B cell (primary cell): ENCODE measurements at regions not wholly inside any gene's neighbourhood (a gene's known extent, or its start where the extent isn't known, plus 50 kb on each side); places are given as distances from the start of the nearest gene placed in this dataset.

Source experiments
- ATAC-seq: fragments of 200-7000 bp; cut with Tn5 transposase; one replicate; pipeline ENCODE4 v1.10.0; 2021; ENCODE audit warnings: low read depth, mild to moderate bottlenecking, moderate number of reproducible peaks, moderate library complexity
- CTCF ChIA-PET: fragments of 350-600 bp; sonication (Branson Sonifier 250); formaldehyde crosslinking; loops from one replicate; lab custom pipeline; 2021; ENCODE audit warnings: antibody characterized with exemption, inconsistent platforms; lab: Charles Lee
- POLR2A ChIA-PET: fragments of 350-600 bp; sonication (Branson Sonifier 250); formaldehyde crosslinking; loops from one replicate; lab custom pipeline; 2021; ENCODE audit warnings: antibody characterized with exemption; lab: Charles Lee
- DNase-seq: peaks from one replicate; pipeline ENCODE4 v3.0.0; 2013
- H2AFZ ChIP-seq: 2 replicates; pipeline ENCODE4 v1.6.1; 2012; ENCODE audit warnings: mild to moderate bottlenecking, low read depth, low read length; ENCODE audit not compliant: insufficient read depth, poor library complexity, severe bottlenecking
- H3K27ac ChIP-seq, 2 donors: 1 replicate in 1 of 2; 2 replicates in 1 of 2; pipeline ENCODE4 v1.5.1; 2012 to 2013; ENCODE audit warnings: low read length in 2 of 2, mild to moderate bottlenecking in 2 of 2, moderate library complexity in 1 of 2
- H3K27me3 ChIP-seq, 4 experiments: fragments of 200-600 bp in 1 of 4; sonication (generic) in 1 of 4; replicated peaks in 1 of 4; 1 replicate in 2 of 4; 2 replicates in 2 of 4; pipeline versions ENCODE4 v1.6.1 to v1.7.0; 2013 to 2016; ENCODE audit warnings: low read length in 3 of 4, mild to moderate bottlenecking in 2 of 4, mixed read lengths in 1 of 4, moderate library complexity in 1 of 4; ENCODE audit not compliant: insufficient read depth in 4 of 4, control insufficient read depth in 3 of 4; ENCODE audit errors: control extremely low read depth in 1 of 4
- H3K36me3 ChIP-seq, 2 experiments: replicated peaks in 1 of 2; 1 replicate in 1 of 2; 2 replicates in 1 of 2; pipeline versions ENCODE4 v1.6.1 to v1.7.1; 2013; ENCODE audit warnings: low read length in 1 of 2; ENCODE audit not compliant: insufficient read depth in 2 of 2, control insufficient read depth in 1 of 2; ENCODE audit errors: control extremely low read depth in 1 of 2, extremely low read depth in 1 of 2
- H3K4me1 ChIP-seq, 2 donors: fragments of 200-600 bp in 1 of 2; sonication (generic) in 1 of 2; 1 replicate in 1 of 2; 2 replicates in 1 of 2; pipeline versions ENCODE4 v1.5.1 to v1.6.1; 2013 to 2017; ENCODE audit warnings: low read length in 2 of 2; ENCODE audit not compliant: control insufficient read depth in 2 of 2, insufficient read depth in 2 of 2
- H3K4me2 ChIP-seq: replicated peaks from 2 replicates; pipeline ENCODE3; 2012; ENCODE audit warnings: mild to moderate bottlenecking, low read depth, low read length; ENCODE audit not compliant: poor library complexity, severe bottlenecking
- H3K4me3 ChIP-seq, 5 experiments: fragments of 200-600 bp in 1 of 5; sonication (generic) in 1 of 5; 1 replicate in 3 of 5; 2 replicates in 2 of 5; pipeline versions ENCODE4 v1.5.1 to v1.7.0; 2011 to 2016; ENCODE audit warnings: low read length in 4 of 5, mild to moderate bottlenecking in 4 of 5, low read depth in 2 of 5, control low read depth in 1 of 5, moderate library complexity in 1 of 5; ENCODE audit not compliant: insufficient read depth in 1 of 5; ENCODE audit errors: control extremely low read depth in 1 of 5, extremely low read depth in 1 of 5
- H3K79me2 ChIP-seq: fragments of 200-600 bp; sonication (generic); one replicate; pipeline ENCODE4 v1.6.0; 2016; ENCODE audit warnings: low read length; ENCODE audit not compliant: control insufficient read depth, insufficient read depth
- H3K9ac ChIP-seq: fragments of 200-600 bp; sonication (generic); 2 replicates; pipeline ENCODE4 v1.6.1; 2017; ENCODE audit warnings: mild to moderate bottlenecking, low read length, moderate library complexity
- H3K9me3 ChIP-seq, 3 donors: one replicate each; pipeline versions ENCODE4 v1.6.1 to v1.7.1; 2013; ENCODE audit warnings: low read length in 2 of 3; ENCODE audit not compliant: control insufficient read depth in 2 of 3, insufficient read depth in 1 of 3; ENCODE audit errors: control extremely low read depth in 1 of 3
- H4K20me1 ChIP-seq: 2 replicates; pipeline ENCODE4 v1.6.0; 2012; ENCODE audit warnings: mild to moderate bottlenecking, low read length; ENCODE audit not compliant: insufficient read depth, control insufficient read depth, poor library complexity, severe bottlenecking
- H3K27ac Mint-ChIP-seq: one replicate; pipeline ENCODE4 v1.8.0; 2021; ENCODE audit warnings: mixed read lengths
- H3K27me3 Mint-ChIP-seq: one replicate; pipeline ENCODE4 v1.8.0; 2021; ENCODE audit warnings: mixed read lengths
- H3K4me1 Mint-ChIP-seq: one replicate; pipeline ENCODE4 v1.8.0; 2021; ENCODE audit warnings: mixed read lengths
- H3K4me3 Mint-ChIP-seq: one replicate; pipeline ENCODE4 v1.8.0; 2021; ENCODE audit warnings: mixed read lengths
- H3K9me3 Mint-ChIP-seq: one replicate; pipeline ENCODE4 v1.8.0; 2022; ENCODE audit warnings: mixed read lengths; ENCODE audit not compliant: insufficient read depth
- EZH2 ChIP-seq: IDR thresholded peaks from 2 replicates; pipeline ENCODE4 v1.6.1; 2012; ENCODE audit warnings: borderline replicate concordance, low read depth, mild to moderate bottlenecking, moderate library complexity, low read length; ENCODE audit not compliant: insufficient read depth, poor library complexity, severe bottlenecking
- WGBS: methylation state at CpG from one replicate; pipeline ENCODE4 v1.1.5; 2013; ENCODE audit warnings: missing lambda C conversion rate; ENCODE audit not compliant: insufficient coverage; 5-methylcytosine and 5-hydroxymethylcytosine counted together
- intact Hi-C: fragments of 100-400 bp; cut with micrococcal nuclease; formaldehyde crosslinking; loops from one replicate; pipeline ENCODE4 v1.10.0; 2022
- TF ChIP-seq, protein P1 (sequence below): fragments of 200-600 bp; IDR thresholded peaks from one replicate; pipeline ENCODE4 v1.8.0; 2022; ENCODE audit warnings: antibody characterized with exemption, mild to moderate bottlenecking

DNA sequence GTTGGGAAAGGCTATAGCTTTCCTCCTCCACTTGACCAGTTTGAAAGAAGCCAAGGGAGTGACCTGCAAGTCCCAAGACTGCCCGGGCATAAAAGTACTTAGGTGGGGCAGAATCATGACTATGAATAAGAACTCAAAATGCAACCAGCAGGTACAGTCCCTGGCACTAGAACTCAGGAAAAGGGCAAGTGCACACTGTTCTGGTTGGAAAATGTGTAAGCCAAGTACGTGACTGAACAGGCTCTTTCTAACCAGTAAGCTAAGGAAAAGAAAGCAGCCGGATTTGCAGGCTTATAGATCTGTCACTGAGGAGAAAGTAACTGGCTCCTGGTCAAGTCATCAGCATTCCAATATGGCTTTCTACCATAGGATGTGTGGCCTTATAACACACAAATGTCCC lies 101.2 kb upstream of the SLC4A7 start:
- H3K27me3 Mint-ChIP-seq: no peaks in the 10 kb centered on the region
- POLR2A ChIA-PET: no interaction called here
- TF ChIP-seq, protein P1, sequence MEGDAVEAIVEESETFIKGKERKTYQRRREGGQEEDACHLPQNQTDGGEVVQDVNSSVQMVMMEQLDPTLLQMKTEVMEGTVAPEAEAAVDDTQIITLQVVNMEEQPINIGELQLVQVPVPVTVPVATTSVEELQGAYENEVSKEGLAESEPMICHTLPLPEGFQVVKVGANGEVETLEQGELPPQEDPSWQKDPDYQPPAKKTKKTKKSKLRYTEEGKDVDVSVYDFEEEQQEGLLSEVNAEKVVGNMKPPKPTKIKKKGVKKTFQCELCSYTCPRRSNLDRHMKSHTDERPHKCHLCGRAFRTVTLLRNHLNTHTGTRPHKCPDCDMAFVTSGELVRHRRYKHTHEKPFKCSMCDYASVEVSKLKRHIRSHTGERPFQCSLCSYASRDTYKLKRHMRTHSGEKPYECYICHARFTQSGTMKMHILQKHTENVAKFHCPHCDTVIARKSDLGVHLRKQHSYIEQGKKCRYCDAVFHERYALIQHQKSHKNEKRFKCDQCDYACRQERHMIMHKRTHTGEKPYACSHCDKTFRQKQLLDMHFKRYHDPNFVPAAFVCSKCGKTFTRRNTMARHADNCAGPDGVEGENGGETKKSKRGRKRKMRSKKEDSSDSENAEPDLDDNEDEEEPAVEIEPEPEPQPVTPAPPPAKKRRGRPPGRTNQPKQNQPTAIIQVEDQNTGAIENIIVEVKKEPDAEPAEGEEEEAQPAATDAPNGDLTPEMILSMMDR: no peak
- TF ChIP-seq EZH2: no peak
- Histone ChIP-seq H3K9ac (no peak overlapping the region), H3K79me2 (no peaks in the 10 kb centered on the region), H4K20me1 (no peaks in the 10 kb centered on the region), H2AFZ (no peak overlapping the region), H3K27me3 (no peaks in the 10 kb centered on the region), H3K4me2 (no peak overlapping the region), H3K9me3 (no peaks in the 10 kb centered on the region), H3K4me1 (peaks cover 3 to 8% of the 10 kb centered on the region in 2 donors), H3K36me3 (no peaks in the 10 kb centered on the region), H3K27ac (no peak overlapping the region), H3K4me3 (no peak overlapping the region)
- no peak overlapping the region for H3K27ac Mint-ChIP-seq
- ATAC-seq (no peak), DNase-seq (no peak)
- intact Hi-C loops: no loop called here
- 93% methylated on average over 3 of the region's 3 CpGs for WGBS
- H3K4me3 Mint-ChIP-seq: no peak overlapping the region
- CTCF ChIA-PET: no interaction called here
- H3K9me3 Mint-ChIP-seq: no peaks in the 10 kb centered on the region
- peaks cover 8% of the 10 kb centered on the region for H3K4me1 Mint-ChIP-seq

DNA sequence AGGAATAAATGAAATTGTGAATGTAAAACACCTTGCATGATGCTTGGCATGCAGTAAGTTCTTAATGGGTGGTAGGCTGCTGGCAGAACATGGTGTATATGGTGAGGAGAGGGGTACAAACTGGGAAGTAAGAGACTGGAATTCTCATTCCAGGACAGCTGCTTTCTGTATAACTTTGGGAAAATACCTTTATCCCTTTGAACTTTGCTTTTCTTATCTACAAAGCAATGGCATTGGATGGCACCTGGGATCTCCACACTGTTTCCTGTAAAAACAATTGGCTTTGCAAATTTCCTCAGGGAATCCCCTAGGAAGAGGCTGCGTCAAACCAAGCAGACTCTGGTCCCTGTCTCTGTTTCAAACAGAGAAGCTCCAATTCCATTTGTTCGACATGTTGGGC lies 100.7 kb upstream of the SLC4A7 start:
- no peak for ATAC-seq
- Histone ChIP-seq H3K9me3 (no peaks in the 10 kb centered on the region), H3K36me3 (no peaks in the 10 kb centered on the region), H3K4me1 (peaks cover 0 to 2% of the 10 kb centered on the region in 2 donors), H2AFZ (no peak overlapping the region), H3K27me3 (no peaks in the 10 kb centered on the region), H3K4me3 (no peak overlapping the region), H3K9ac (no peak overlapping the region), H3K27ac (no peak overlapping the region), H3K4me2 (no peak overlapping the region), H3K79me2 (no peaks in the 10 kb centered on the region), H4K20me1 (no peaks in the 10 kb centered on the region)
- POLR2A ChIA-PET: no interaction called here
- H3K27me3 Mint-ChIP-seq: no peaks in the 10 kb centered on the region
- DNase-seq: no peak
- WGBS: no CpG with 5 or more reads among the region's 2 CpGs
- H3K9me3 Mint-ChIP-seq: no peaks in the 10 kb centered on the region
- H3K4me1 Mint-ChIP-seq: peaks cover 3% of the 10 kb centered on the region
- CTCF ChIA-PET: no interaction called here
- TF ChIP-seq EZH2: no peak
- TF ChIP-seq, protein P1: no peak
- no peak overlapping the region for H3K4me3 Mint-ChIP-seq
- no peak overlapping the region for H3K27ac Mint-ChIP-seq
- intact Hi-C loops: no loop called here
